Activated B cell treated with CpG ODN at 0.5 μM for 24 hours (primary cell): ENCODE measurements at regions not wholly inside any gene's neighbourhood (a gene's known extent, or its start where the extent isn't known, plus 50 kb on each side); places are given as distances from the start of the nearest gene placed in this dataset.

Experiments used
- ATAC-seq: fragments of 200-7000 bp; cut with Tn5 transposase; one replicate; pipeline ENCODE4 v1.10.0; 2021; ENCODE audit warnings: low read depth, mild to moderate bottlenecking, moderate library complexity
- CTCF ChIA-PET: fragments of 350-600 bp; sonication (Branson Sonifier 250); formaldehyde crosslinking; loops from one replicate; lab custom pipeline; 2021; ENCODE audit warnings: antibody characterized with exemption; lab: Charles Lee
- POLR2A ChIA-PET: fragments of 350-600 bp; sonication (Branson Sonifier 250); formaldehyde crosslinking; loops from one replicate; lab custom pipeline; 2021; ENCODE audit warnings: antibody characterized with exemption; lab: Charles Lee
- DNase-seq: peaks from one replicate; pipeline ENCODE4 v3.0.0; 2022
- H3K27ac Mint-ChIP-seq: one replicate; pipeline ENCODE4 v1.8.0; 2020; ENCODE audit warnings: mixed read lengths
- H3K27me3 Mint-ChIP-seq: one replicate; pipeline ENCODE4 v1.8.0; 2021; ENCODE audit warnings: mixed read lengths
- H3K36me3 Mint-ChIP-seq: one replicate; pipeline ENCODE4 v1.8.0; 2021; ENCODE audit warnings: low read depth, mixed read lengths
- H3K4me1 Mint-ChIP-seq: one replicate; pipeline ENCODE4 v1.8.0; 2021; ENCODE audit warnings: mixed read lengths
- H3K4me3 Mint-ChIP-seq: one replicate; pipeline ENCODE4 v1.8.0; 2020; ENCODE audit warnings: mild to moderate bottlenecking, mixed read lengths
- H3K9me3 Mint-ChIP-seq: one replicate; pipeline ENCODE4 v1.8.0; 2020; ENCODE audit warnings: mixed read lengths
- CTCF ChIP-seq: fragments of 200-600 bp; IDR thresholded peaks from one replicate; pipeline ENCODE4 v1.8.0; 2022; ENCODE audit warnings: antibody characterized with exemption, mild to moderate bottlenecking
- intact Hi-C: fragments of 100-400 bp; cut with micrococcal nuclease; formaldehyde crosslinking; loops from one replicate; pipeline ENCODE4 v1.15.1; 2024

DNA sequence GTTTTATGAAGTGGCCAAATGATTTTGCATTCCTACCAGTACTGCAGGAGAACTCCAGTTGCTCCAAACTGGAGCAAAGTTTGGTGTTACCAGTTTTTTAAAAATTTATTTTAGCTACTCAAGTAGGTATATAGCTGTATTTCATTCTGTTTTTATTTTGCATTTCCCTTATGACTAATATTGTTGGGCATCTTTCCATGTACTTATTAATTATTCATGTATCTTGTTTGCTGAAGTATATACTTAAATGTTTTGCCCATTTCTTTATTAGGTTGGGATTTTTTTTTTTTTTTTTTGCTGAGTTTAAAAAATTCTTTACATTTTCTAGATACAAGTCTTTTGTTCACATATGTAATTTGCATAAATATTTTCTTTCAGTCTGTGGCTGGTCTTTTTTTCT, 386.6 kb upstream of the DAB2 start:
- DNase-seq (no peak), ATAC-seq (no peak)
- CTCF ChIA-PET = no interaction called here
- Mint-ChIP-seq H3K9me3 (no peaks in the 10 kb centered on the region), H3K36me3 (no peaks in the 10 kb centered on the region), H3K4me1 (no peaks in the 10 kb centered on the region), H3K27ac (no peak overlapping the region), H3K4me3 (no peak overlapping the region), H3K27me3 (peaks cover 4% of the 10 kb centered on the region)
- TF ChIP-seq CTCF = no peak
- intact Hi-C loops = no loop called here
- POLR2A ChIA-PET = no interaction called here

- POLR2A ChIA-PET = no interaction called here
Observed at GRCh38 chr5:39808656-39809055, 383.9 kb upstream of the DAB2 start.

DNA sequence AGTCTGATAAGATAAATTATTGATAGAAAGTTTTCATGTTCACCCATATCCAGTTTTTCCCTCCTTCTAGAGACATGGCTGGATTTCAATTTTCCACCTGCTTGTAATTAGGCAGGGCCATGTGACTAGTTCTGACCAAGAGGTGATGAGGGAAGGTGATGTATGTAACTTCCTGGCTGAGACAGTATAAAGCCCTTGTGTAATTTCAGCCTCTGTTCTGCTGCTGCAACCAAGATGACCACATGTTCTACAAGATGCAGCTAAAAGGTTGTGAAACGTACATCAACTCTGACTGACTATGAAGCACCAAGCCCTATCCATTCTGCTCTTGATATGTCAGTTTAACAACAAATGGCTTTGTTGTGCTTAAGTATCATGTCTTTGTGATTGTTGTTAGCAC, 376.5 kb upstream of the DAB2 start:
- Mint-ChIP-seq H3K36me3 (no peaks in the 10 kb centered on the region), H3K4me3 (no peak overlapping the region), H3K4me1 (no peaks in the 10 kb centered on the region), H3K27me3 (no peaks in the 10 kb centered on the region), H3K9me3 (no peaks in the 10 kb centered on the region), H3K27ac (no peak overlapping the region)
- DNase-seq = no peak
- no peak for TF ChIP-seq CTCF
- ATAC-seq = no peak
- ChIA-PET POLR2A (no interaction called here), CTCF (no interaction called here)
- intact Hi-C loops = no loop called here

More at GRCh38 chr5:39808656-39809055, 383.9 kb upstream of the DAB2 start:
- no peak for DNase-seq
- no peak for TF ChIP-seq CTCF
- Mint-ChIP-seq H3K27me3 (no peaks in the 10 kb centered on the region), H3K36me3 (no peaks in the 10 kb centered on the region), H3K4me3 (no peak overlapping the region), H3K9me3 (no peaks in the 10 kb centered on the region), H3K4me1 (no peaks in the 10 kb centered on the region), H3K27ac (no peak overlapping the region)
- CTCF ChIA-PET = no interaction called here
- ATAC-seq = no peak
- intact Hi-C loops = no loop called here

GRCh38 chr5:39800042-39800601, 375.3 kb upstream of the DAB2 start:
- Mint-ChIP-seq H3K4me1 (no peaks in the 10 kb centered on the region), H3K27ac (no peak overlapping the region), H3K27me3 (no peaks in the 10 kb centered on the region), H3K36me3 (no peaks in the 10 kb centered on the region), H3K4me3 (no peak overlapping the region), H3K9me3 (no peaks in the 10 kb centered on the region)
- DNase-seq (no peak), ATAC-seq (no peak)
- ChIA-PET CTCF (no interaction called here), POLR2A (no interaction called here)
- no peak for TF ChIP-seq CTCF
- intact Hi-C loops = no loop called here

GRCh38 chr5:39799242-39799641, 374.5 kb upstream of the DAB2 start:
- Mint-ChIP-seq H3K9me3 (no peaks in the 10 kb centered on the region), H3K36me3 (no peaks in the 10 kb centered on the region), H3K4me3 (no peak overlapping the region), H3K4me1 (no peaks in the 10 kb centered on the region), H3K27me3 (no peaks in the 10 kb centered on the region), H3K27ac (no peak overlapping the region)
- TF ChIP-seq CTCF = no peak
- POLR2A ChIA-PET = no interaction called here
- CTCF ChIA-PET = no interaction called here
- intact Hi-C loops = no loop called here
- ATAC-seq (no peak), DNase-seq (no peak)
